IMR-90 (cell line): ENCODE measurements at regions not wholly inside any gene's neighbourhood (a gene's known extent, or its start where the extent isn't known, plus 50 kb on each side); places are given as distances from the start of the nearest gene placed in this dataset.

Experiments used
- ATAC-seq: fragments of 200-7000 bp; cut with Tn5 transposase; 2 replicates; pipeline ENCODE4 v1.9.1; 2020; ENCODE audit warnings: low read depth, mild to moderate bottlenecking, moderate library complexity
- BruUV-seq: library from RNA; stranded (reverse); fragments of 400-500 nt; replicated peaks from 2 replicates; lab custom pipeline; 2021; lab: Mats Ljungman, UMichigan
- CTCF ChIA-PET: fragments of 300-600 bp; formaldehyde crosslinking; extraction: SDS; loops from one replicate; lab custom pipeline; 2021; ENCODE audit warnings: antibody characterized with exemption; lab: Yijun Ruan, JAX
- POLR2A ChIA-PET: fragments of 300-600 bp; sonication (Branson Sonifier 250); formaldehyde crosslinking; loops from one replicate; lab custom pipeline; 2022; ENCODE audit warnings: antibody characterized with exemption; ENCODE audit not compliant: unreplicated experiment; lab: Charles Lee
- DNase-seq: peaks from one replicate; pipeline ENCODE4 v3.0.0; 2013
- H2AFZ ChIP-seq: replicated peaks from 2 replicates; pipeline ENCODE3; 2013; ENCODE audit warnings: low read length, mild to moderate bottlenecking; ENCODE audit not compliant: poor library complexity
- H2AK5ac ChIP-seq: 2 replicates; pipeline ENCODE4 v1.6.1; 2013; ENCODE audit warnings: low read depth, low read length, inconsistent platforms
- H2AK9ac ChIP-seq: replicated peaks from 2 replicates; pipeline ENCODE3; 2013; ENCODE audit warnings: mild to moderate bottlenecking, low read depth, low read length, moderate library complexity; ENCODE audit not compliant: poor library complexity
- H2BK120ac ChIP-seq: 2 replicates; pipeline ENCODE4 v1.6.1; 2013; ENCODE audit warnings: low read depth, low read length, inconsistent platforms
- H2BK15ac ChIP-seq: 3 replicates; pipeline ENCODE4 v1.6.1; 2013; ENCODE audit warnings: low read depth, low read length, inconsistent platforms
- H2BK20ac ChIP-seq: 2 replicates; pipeline ENCODE4 v1.6.1; 2013; ENCODE audit warnings: low read depth, mild to moderate bottlenecking, inconsistent platforms, low read length, moderate library complexity
- H2BK5ac ChIP-seq: 2 replicates; pipeline ENCODE4 v1.6.1; 2013; ENCODE audit warnings: mild to moderate bottlenecking, low read depth, low read length, inconsistent platforms; ENCODE audit not compliant: poor library complexity, severe bottlenecking
- H3K14ac ChIP-seq: replicated peaks from 2 replicates; pipeline ENCODE4 v1.6.1; 2013; ENCODE audit warnings: low read depth, low read length, inconsistent platforms
- H3K18ac ChIP-seq: 2 replicates; pipeline ENCODE4 v1.6.1; 2013; ENCODE audit warnings: low read depth, low read length, control low read depth
- H3K23ac ChIP-seq: 2 replicates; pipeline ENCODE4 v1.6.1; 2013; ENCODE audit warnings: low read depth, low read length, inconsistent platforms
- H3K27ac ChIP-seq: 2 replicates; pipeline ENCODE4 v1.5.1; 2013; ENCODE audit warnings: mild to moderate bottlenecking, control low read depth, low read length; ENCODE audit not compliant: insufficient read depth
- H3K27me3 ChIP-seq: 2 replicates; pipeline ENCODE4 v1.6.1; 2013; ENCODE audit warnings: low read length; ENCODE audit not compliant: control insufficient read depth, insufficient read depth
- H3K36me3 ChIP-seq: 2 replicates; pipeline ENCODE4 v1.6.1; 2013; ENCODE audit warnings: low read length, mixed read lengths; ENCODE audit not compliant: control insufficient read depth, insufficient read depth
- H3K4ac ChIP-seq: 2 replicates; pipeline ENCODE4 v1.6.1; 2013; ENCODE audit warnings: low read depth, low read length, inconsistent platforms
- H3K4me1 ChIP-seq: 2 replicates; pipeline ENCODE4 v1.6.1; 2013; ENCODE audit warnings: low read length, mixed read lengths; ENCODE audit not compliant: control insufficient read depth, insufficient read depth
- H3K4me2 ChIP-seq: 2 replicates; pipeline ENCODE4 v1.6.1; 2013; ENCODE audit warnings: low read depth, mild to moderate bottlenecking, control low read depth, low read length, moderate library complexity
- H3K4me3 ChIP-seq: 2 replicates; pipeline ENCODE4 v1.5.1; 2013; ENCODE audit warnings: low read depth, mild to moderate bottlenecking, control low read depth, low read length, moderate library complexity; ENCODE audit not compliant: insufficient read depth
- H3K56ac ChIP-seq: 2 replicates; pipeline ENCODE4 v1.6.1; 2013; ENCODE audit warnings: low read length, inconsistent platforms; ENCODE audit not compliant: insufficient read depth; ENCODE audit errors: extremely low read depth
- H3K79me1 ChIP-seq, 2 experiments: 2 replicates each; pipeline ENCODE4 v1.6.1; 2013; ENCODE audit warnings: low read length in 2 of 2, inconsistent platforms in 1 of 2, low read depth in 1 of 2
- H3K9ac ChIP-seq: 2 replicates; pipeline ENCODE4 v1.6.1; 2013; ENCODE audit warnings: low read depth, low read length, control low read depth
- H3K9me1 ChIP-seq: 2 replicates; pipeline ENCODE4 v1.6.1; 2013; ENCODE audit warnings: low read length, inconsistent platforms; ENCODE audit not compliant: insufficient read depth
- H3K9me3 ChIP-seq: 2 replicates; pipeline ENCODE4 v1.6.1; 2013; ENCODE audit warnings: low read length; ENCODE audit not compliant: control insufficient read depth, insufficient read depth
- H4K20me1 ChIP-seq: 2 replicates; pipeline ENCODE4 v1.6.1; 2013; ENCODE audit warnings: low read length, inconsistent platforms; ENCODE audit not compliant: insufficient read depth
- H4K5ac ChIP-seq: 2 replicates; pipeline ENCODE4 v1.6.1; 2013; ENCODE audit warnings: mild to moderate bottlenecking, low read depth, low read length, control low read depth
- H4K8ac ChIP-seq, 2 experiments: 2 replicates each; pipeline ENCODE4 v1.6.1; 2013; ENCODE audit warnings: low read depth in 2 of 2, low read length in 2 of 2, control low read depth in 1 of 2, inconsistent platforms in 1 of 2
- H4K91ac ChIP-seq: 2 replicates; pipeline ENCODE4 v1.6.1; 2013; ENCODE audit warnings: low read depth, low read length, inconsistent platforms; ENCODE audit not compliant: insufficient read depth
- BHLHE40 ChIP-seq: fragments of 150-350 bp; IDR thresholded peaks from 2 replicates; pipeline ENCODE4 v1.6.1; 2016; ENCODE audit warnings: mild to moderate bottlenecking, low read depth, low read length
- CHD1 ChIP-seq: IDR thresholded peaks from 2 replicates; pipeline ENCODE4 v1.6.1; 2012; ENCODE audit warnings: low read depth, low read length, improper control_type of control experiment
- CTCF ChIP-seq: conservative IDR thresholded peaks from 2 replicates; pipeline ENCODE4 v1.5.1; 2012; ENCODE audit warnings: mild to moderate bottlenecking, low read depth, low read length, improper control_type of control experiment
- FOS ChIP-seq: fragments of 150-350 bp; IDR thresholded peaks from 2 replicates; pipeline ENCODE4 v1.6.1; 2016; ENCODE audit warnings: low read depth, low read length
- POLR2A ChIP-seq: IDR thresholded peaks from 2 replicates; pipeline ENCODE4 v1.6.1; 2012; ENCODE audit warnings: mild to moderate bottlenecking, low read depth, low read length
- RCOR1 ChIP-seq: IDR thresholded peaks from 2 replicates; pipeline ENCODE4 v1.6.1; 2012; ENCODE audit warnings: mild to moderate bottlenecking, low read length, improper control_type of control experiment; ENCODE audit not compliant: insufficient replicate concordance
- WGBS, 2 experiments: methylation state at CpG; one replicate each; pipeline versions ENCODE4 v1.1.5 to v1.1.7; 2013; ENCODE audit warnings: missing lambda C conversion rate in 2 of 2; ENCODE audit not compliant: insufficient read length in 1 of 2; ENCODE audit errors: extremely low coverage in 2 of 2; 5-methylcytosine and 5-hydroxymethylcytosine counted together
- dilution Hi-C: fragments of 300-500 bp; cut with HindIII; formaldehyde crosslinking; loops from one replicate; pipeline ENCODE4 v1.14.3; 2018; ENCODE audit warnings: low sequenced_read_pairs; ENCODE audit not compliant: unreplicated experiment
- in situ Hi-C: fragments of 300-500 bp; cut with MboI; formaldehyde crosslinking; loops from 3 replicates; pipeline ENCODE4 v1.14.3; 2019; ENCODE audit warnings: low sequenced_read_pairs, inconsistent platforms, mixed read lengths
- intact Hi-C: fragments of 100-400 bp; cut with micrococcal nuclease; formaldehyde crosslinking; loops from 2 replicates; pipeline ENCODE4 v1.10.0; 2022

- peak overlapping the region; percentile 48; the same call in 1 of the 2 replicates for H3K14ac ChIP-seq
- in situ Hi-C loops, result no loop called here
- CTCF ChIA-PET, result interaction anchor here (0.9 to 1.8 kb wide), 8 partner anchors 10 to 158 kb away, joined by 3 to 8 read pairs (median 4); no protein-coding TSS in a partner anchor
- ATAC-seq, result peak; percentile 33
- no TSS peak for BruUV-seq
- H2BK15ac ChIP-seq, result peak overlapping the region; percentile 17; the same call in 1 of the 3 replicates
- H2BK20ac ChIP-seq, result peak overlapping the region; percentile 57
- H4K5ac ChIP-seq, result peak overlapping the region; percentile 19; the same call in 1 of the 2 replicates
- intact Hi-C loops, result loop anchor here (2.0 kb wide), 1 partner anchor 28 kb away; no protein-coding TSS in a partner anchor
- POLR2A ChIA-PET, result no interaction called here
- H3K4me1 ChIP-seq, result peaks cover 7% of the 10 kb centered on the region
- H2BK120ac ChIP-seq, result peak overlapping the region; percentile 50
- peak overlapping the region; percentile 38; the same call in 1 of the 2 replicates for H2AK5ac ChIP-seq
- peak overlapping the region; percentile 41; the same call in 1 of the 2 replicates for H3K27ac ChIP-seq
- no peaks in the 10 kb centered on the region for H3K79me1 ChIP-seq
- peak overlapping the region; percentile 80 for H2BK5ac ChIP-seq
- WGBS, 2 experiments, result no CpG with 5 or more reads among the region's 2 CpGs
- H3K9me3 ChIP-seq, result no peaks in the 10 kb centered on the region
- dilution Hi-C loops, result no loop called here
- peak overlapping the region; percentile 66 for H3K4me2 ChIP-seq
- H3K27me3 ChIP-seq, result no peaks in the 10 kb centered on the region; the same call in 1 of the 2 replicates
- 0 out of 2 replicates have a peak overlapping the region, but pooled peaks have one; percentile 37 for H3K9ac ChIP-seq
- peak overlapping the region; percentile 38; the same call in 1 of the 2 replicates for H4K91ac ChIP-seq
- peak overlapping the region; percentile 45 for H2AFZ ChIP-seq
- peak overlapping the region; percentile 57 to 58 for H4K8ac ChIP-seq
- no peak overlapping the region; the same call in 1 of the 2 replicates for H3K4me3 ChIP-seq
- H3K9me1 ChIP-seq, result peaks cover 6% of the 10 kb centered on the region; the same call in 1 of the 2 replicates
- H3K56ac ChIP-seq, result no peak overlapping the region
- peak overlapping the region; percentile 1; the same call in 1 of the 2 replicates for H3K18ac ChIP-seq
- DNase-seq, result no peak
- H2AK9ac ChIP-seq, result no peak overlapping the region
- no peaks in the 10 kb centered on the region for H4K20me1 ChIP-seq
- H3K36me3 ChIP-seq, result no peaks in the 10 kb centered on the region
- H3K23ac ChIP-seq, result no peak overlapping the region; the same call in 1 of the 2 replicates
- TF ChIP-seq RCOR1 (no peak), POLR2A (no peak), FOS (no peak), CHD1 (no peak), BHLHE40 (no peak), CTCF (no peak)
- peak overlapping the region; percentile 62 for H3K4ac ChIP-seq
These were observed 132.5 kb upstream of the CHD1 start for GRCh38 chr5:99061299-99061698.
